ENCODE measurements at regions not wholly inside any gene's neighbourhood (a gene's known extent, or its start where the extent isn't known, plus 50 kb on each side); places are given as distances from the start of the nearest gene placed in this dataset.

DNA sequence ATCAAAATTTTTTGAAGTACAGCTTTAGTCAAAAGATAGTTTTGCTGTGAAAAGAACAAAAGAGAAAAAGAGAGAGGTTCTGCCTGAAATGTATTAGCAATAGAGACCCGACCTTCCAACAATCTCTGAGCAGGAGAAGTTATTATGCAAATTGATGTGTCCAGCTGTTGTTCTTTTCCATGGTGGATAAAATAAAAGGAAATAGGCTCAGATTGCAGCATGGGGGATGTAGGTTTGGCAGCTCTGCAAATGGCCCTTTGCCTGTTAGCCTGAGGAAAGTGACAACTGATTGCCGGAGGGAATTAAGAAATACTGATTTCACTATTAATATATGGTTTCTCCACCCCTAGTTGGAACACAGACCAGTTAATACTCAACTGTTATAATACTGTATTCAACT lies 1283.2 kb upstream of the NXPH2 start:
- Histone ChIP-seq H3K4me1 (ENCODE audit: control insufficient read depth in 1 of 2, insufficient read depth in 2 of 2, low read depth in 1 of 2, low read length in 1 of 2) (no peaks in the 10 kb centered on the region), H3K4me2 (no peak overlapping the region), H3K36me3 (replicated peaks in 1 of 2; ENCODE audit: control insufficient read depth in 1 of 2, insufficient read depth in 2 of 2, low read length in 1 of 2) (no peaks in the 10 kb centered on the region), H3F3A (replicated peaks; ENCODE audit: insufficient read depth) (no peaks in the 10 kb centered on the region), H3K4me3 (ENCODE audit: low read depth in 2 of 2, low read length in 1 of 2) (no peak overlapping the region), H3K9ac (no peak overlapping the region), H2AFZ (ENCODE audit: low read depth) (no peak overlapping the region), H3K27me3 (ENCODE audit: insufficient read depth) (no peaks in the 10 kb centered on the region), H3K27ac (ENCODE audit: low read depth in 2 of 2, low read length in 1 of 2) (no peak overlapping the region), H3K79me2 (ENCODE audit: insufficient read depth) (no peaks in the 10 kb centered on the region), H3K9me2 (no peaks in the 10 kb centered on the region), H4K20me1 (ENCODE audit: insufficient read depth) (no peaks in the 10 kb centered on the region), H3K9me3 (no peaks in the 10 kb centered on the region)
- TF ChIP-seq RAD21 (IDR thresholded peaks at IDR 0.05; ENCODE audit: low read length) (no peak), TAF1 (IDR thresholded peaks at IDR 0.05; ENCODE audit: borderline replicate concordance, low read depth, low read length) (no peak), SIN3A (IDR thresholded peaks at IDR 0.05; ENCODE audit: borderline replicate concordance, low read depth, low read length) (no peak), GATA2 (CRISPR knock-in tag; IDR thresholded peaks at IDR 0.05) (no peak), NFIC (IDR thresholded peaks at IDR 0.05; ENCODE audit: borderline replicate concordance) (no peak), RCOR1 (IDR thresholded peaks at IDR 0.05; ENCODE audit: low read length) (no peak), FOSL2 (IDR thresholded peaks at IDR 0.05; ENCODE audit: borderline replicate concordance, low read depth) (no peak), CHD2 (IDR thresholded peaks at IDR 0.05; ENCODE audit: low read length, partially characterized antibody) (no peak), SMC3 (IDR thresholded peaks at IDR 0.05; ENCODE audit: low read depth, low read length) (no peak), EP300 (IDR thresholded peaks at IDR 0.05; ENCODE audit: borderline replicate concordance in 1 of 2, low read depth in 1 of 2, low read length in 1 of 2) (no peak), TCF12 (IDR thresholded peaks at IDR 0.05) (no peak), RXRA (IDR thresholded peaks at IDR 0.05; ENCODE audit: borderline replicate concordance, low read depth) (no peak)
- TF ChIP-seq, protein P1, sequence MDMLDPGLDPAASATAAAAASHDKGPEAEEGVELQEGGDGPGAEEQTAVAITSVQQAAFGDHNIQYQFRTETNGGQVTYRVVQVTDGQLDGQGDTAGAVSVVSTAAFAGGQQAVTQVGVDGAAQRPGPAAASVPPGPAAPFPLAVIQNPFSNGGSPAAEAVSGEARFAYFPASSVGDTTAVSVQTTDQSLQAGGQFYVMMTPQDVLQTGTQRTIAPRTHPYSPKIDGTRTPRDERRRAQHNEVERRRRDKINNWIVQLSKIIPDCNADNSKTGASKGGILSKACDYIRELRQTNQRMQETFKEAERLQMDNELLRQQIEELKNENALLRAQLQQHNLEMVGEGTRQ (IDR thresholded peaks at IDR 0.05; ENCODE audit: borderline replicate concordance, low read depth, low read length), result no peak
- TF ChIP-seq, protein P2, sequence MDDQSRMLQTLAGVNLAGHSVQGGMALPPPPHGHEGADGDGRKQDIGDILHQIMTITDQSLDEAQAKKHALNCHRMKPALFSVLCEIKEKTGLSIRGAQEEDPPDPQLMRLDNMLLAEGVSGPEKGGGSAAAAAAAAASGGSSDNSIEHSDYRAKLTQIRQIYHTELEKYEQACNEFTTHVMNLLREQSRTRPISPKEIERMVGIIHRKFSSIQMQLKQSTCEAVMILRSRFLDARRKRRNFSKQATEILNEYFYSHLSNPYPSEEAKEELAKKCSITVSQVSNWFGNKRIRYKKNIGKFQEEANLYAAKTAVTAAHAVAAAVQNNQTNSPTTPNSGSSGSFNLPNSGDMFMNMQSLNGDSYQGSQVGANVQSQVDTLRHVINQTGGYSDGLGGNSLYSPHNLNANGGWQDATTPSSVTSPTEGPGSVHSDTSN (IDR thresholded peaks at IDR 0.05), result no peak
- TF ChIP-seq, protein P3, sequence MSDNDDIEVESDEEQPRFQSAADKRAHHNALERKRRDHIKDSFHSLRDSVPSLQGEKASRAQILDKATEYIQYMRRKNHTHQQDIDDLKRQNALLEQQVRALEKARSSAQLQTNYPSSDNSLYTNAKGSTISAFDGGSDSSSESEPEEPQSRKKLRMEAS (IDR thresholded peaks at IDR 0.05; ENCODE audit: low read depth), result no peak
- ChIA-PET POLR2A (no interaction called here), CTCF (no interaction called here)
- no peak for DNase-seq
- WGBS (ENCODE audit: low lambda C conversion rate), result 59% methylated on average over 2 of the region's 2 CpGs

DNA sequence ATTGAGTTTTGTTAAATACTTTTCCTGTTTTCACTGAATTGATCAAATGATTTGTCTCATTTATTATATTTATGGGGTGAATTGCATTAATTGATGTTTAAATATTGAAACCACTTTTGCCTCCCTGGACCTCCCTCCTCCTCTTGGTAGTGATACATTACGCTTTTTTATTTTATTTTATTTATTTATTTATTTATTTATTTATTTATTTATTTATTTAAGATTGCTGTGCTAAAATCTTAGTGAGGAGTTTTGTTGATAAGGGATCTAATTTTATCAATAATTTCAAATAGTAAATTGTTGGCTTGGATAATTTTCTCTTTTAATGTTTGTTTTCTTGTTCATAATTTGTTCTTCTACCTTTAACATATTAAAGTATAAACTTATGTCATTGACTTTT lies 1281.0 kb upstream of the NXPH2 start:
- TF ChIP-seq JUND (IDR thresholded peaks at IDR 0.05) (no peak), EZH2phosphoT487 (IDR thresholded peaks at IDR 0.05; ENCODE audit: borderline replicate concordance, low read depth) (no peak), TEAD4 (IDR thresholded peaks at IDR 0.05; ENCODE audit: borderline replicate concordance, insufficient read depth) (no peak), TCF12 (IDR thresholded peaks at IDR 0.05) (no peak), FOSL2 (IDR thresholded peaks at IDR 0.05; ENCODE audit: borderline replicate concordance, low read depth) (no peak), GATA2 (CRISPR knock-in tag; IDR thresholded peaks at IDR 0.05) (no peak), FOXJ3 (CRISPR knock-in tag; IDR thresholded peaks at IDR 0.05) (no peak), RCOR1 (IDR thresholded peaks at IDR 0.05; ENCODE audit: low read length) (no peak), SIN3A (IDR thresholded peaks at IDR 0.05; ENCODE audit: borderline replicate concordance, low read depth, low read length) (no peak)
- TF ChIP-seq, protein P2 (IDR thresholded peaks at IDR 0.05), result no peak
- TF ChIP-seq, protein P3 (IDR thresholded peaks at IDR 0.05; ENCODE audit: low read depth), result no peak
- TF ChIP-seq, protein P1 (IDR thresholded peaks at IDR 0.05; ENCODE audit: borderline replicate concordance, low read depth, low read length), result no peak
- TF ChIP-seq, protein P4, sequence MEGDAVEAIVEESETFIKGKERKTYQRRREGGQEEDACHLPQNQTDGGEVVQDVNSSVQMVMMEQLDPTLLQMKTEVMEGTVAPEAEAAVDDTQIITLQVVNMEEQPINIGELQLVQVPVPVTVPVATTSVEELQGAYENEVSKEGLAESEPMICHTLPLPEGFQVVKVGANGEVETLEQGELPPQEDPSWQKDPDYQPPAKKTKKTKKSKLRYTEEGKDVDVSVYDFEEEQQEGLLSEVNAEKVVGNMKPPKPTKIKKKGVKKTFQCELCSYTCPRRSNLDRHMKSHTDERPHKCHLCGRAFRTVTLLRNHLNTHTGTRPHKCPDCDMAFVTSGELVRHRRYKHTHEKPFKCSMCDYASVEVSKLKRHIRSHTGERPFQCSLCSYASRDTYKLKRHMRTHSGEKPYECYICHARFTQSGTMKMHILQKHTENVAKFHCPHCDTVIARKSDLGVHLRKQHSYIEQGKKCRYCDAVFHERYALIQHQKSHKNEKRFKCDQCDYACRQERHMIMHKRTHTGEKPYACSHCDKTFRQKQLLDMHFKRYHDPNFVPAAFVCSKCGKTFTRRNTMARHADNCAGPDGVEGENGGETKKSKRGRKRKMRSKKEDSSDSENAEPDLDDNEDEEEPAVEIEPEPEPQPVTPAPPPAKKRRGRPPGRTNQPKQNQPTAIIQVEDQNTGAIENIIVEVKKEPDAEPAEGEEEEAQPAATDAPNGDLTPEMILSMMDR (IDR thresholded peaks at IDR 0.05), result no peak
- Histone ChIP-seq H3F3A (replicated peaks; ENCODE audit: insufficient read depth) (no peaks in the 10 kb centered on the region), H3K79me2 (ENCODE audit: insufficient read depth) (no peaks in the 10 kb centered on the region), H3K9me2 (no peaks in the 10 kb centered on the region), H3K36me3 (replicated peaks in 1 of 2; ENCODE audit: control insufficient read depth in 1 of 2, insufficient read depth in 2 of 2, low read length in 1 of 2) (no peaks in the 10 kb centered on the region), H3K4me3 (ENCODE audit: low read depth in 2 of 2, low read length in 1 of 2) (no peak overlapping the region), H2AFZ (ENCODE audit: low read depth) (no peak overlapping the region), H3K9ac (no peak overlapping the region), H3K27me3 (ENCODE audit: insufficient read depth) (no peaks in the 10 kb centered on the region), H3K27ac (ENCODE audit: low read depth in 2 of 2, low read length in 1 of 2) (no peak overlapping the region), H3K4me2 (no peak overlapping the region), H3K9me3 (no peaks in the 10 kb centered on the region), H4K20me1 (ENCODE audit: insufficient read depth) (no peaks in the 10 kb centered on the region), H3K4me1 (ENCODE audit: control insufficient read depth in 1 of 2, insufficient read depth in 2 of 2, low read depth in 1 of 2, low read length in 1 of 2) (no peaks in the 10 kb centered on the region)
- WGBS (ENCODE audit: low lambda C conversion rate), result 42% methylated on average over 1 of the region's 1 CpG
- ChIA-PET POLR2A (no interaction called here), CTCF (no interaction called here)
- DNase-seq, result no peak

Measured in SK-N-SH (cell line).